Erythroblast (primary cell): ENCODE measurements at regions not wholly inside any gene's neighbourhood (a gene's known extent, or its start where the extent isn't known, plus 50 kb on each side); places are given as distances from the start of the nearest gene placed in this dataset.

Source experiments
- GATA1 ChIP-seq: IDR thresholded peaks from 2 replicates; pipeline ENCODE4 v1.6.1; 2011; ENCODE audit warnings: low read depth, mild to moderate bottlenecking, control low read depth, low read length, moderate library complexity
- POLR2A ChIP-seq: IDR thresholded peaks from 2 replicates; pipeline ENCODE4 v1.6.1; 2011; ENCODE audit warnings: mild to moderate bottlenecking, low read length

DNA sequence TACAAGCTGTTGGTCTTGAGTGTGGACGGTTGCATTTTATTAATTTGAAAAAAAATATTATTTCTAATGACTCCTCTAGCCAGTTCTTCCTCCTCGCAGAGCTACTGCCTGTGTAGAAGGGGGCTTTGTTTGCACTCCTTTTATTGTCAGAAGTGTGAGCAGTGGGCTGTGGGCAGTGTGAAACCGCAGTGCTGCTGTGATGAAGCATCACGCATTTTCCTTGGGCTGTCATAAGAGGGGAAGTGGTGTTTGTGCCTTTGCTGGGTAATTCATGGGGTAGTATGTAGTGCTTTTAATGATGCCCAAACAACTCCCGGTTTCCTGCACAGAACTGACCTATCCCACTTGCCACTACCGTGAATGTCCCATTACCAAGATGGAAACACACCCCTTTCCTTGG lies 357.3 kb downstream of the ZNF536 start:
- TF ChIP-seq POLR2A = no peak
- no peak for TF ChIP-seq GATA1
